ENCODE measurements at regions not wholly inside any gene's neighbourhood (a gene's known extent, or its start where the extent isn't known, plus 50 kb on each side); places are given as distances from the start of the nearest gene placed in this dataset.

- WGBS (ENCODE audit: insufficient coverage) = 56% methylated on average over 4 of the region's 6 CpGs
- Histone ChIP-seq H3K27me3 (ENCODE audit: control insufficient read depth, insufficient read depth, low read length) (no peaks in the 10 kb centered on the region), H3K9me3 (replicated peaks; ENCODE audit: control insufficient read depth, low read depth, low read length) (no peaks in the 10 kb centered on the region), H3K27ac (ENCODE audit: low read length) (peak overlapping the region; percentile 48), H3K4me1 (ENCODE audit: control insufficient read depth, insufficient read depth, low read length) (peaks cover 4% of the 10 kb centered on the region), H3K36me3 (ENCODE audit: control insufficient read depth, insufficient read depth, low read length) (no peaks in the 10 kb centered on the region), H3K4me3 (ENCODE audit: low read length) (no peak overlapping the region)
- peak; percentile 60 for DNase-seq
Measured at GRCh38 chr9:82332774-82333152, 344.2 kb downstream of the SPATA31D1 start.

- H3K27ac ChIP-seq (ENCODE audit: low read length) = no peak overlapping the region
- DNase-seq = no peak
- no CpG with 5 or more reads among the region's 2 CpGs for WGBS (ENCODE audit: insufficient coverage)
Measured at GRCh38 chr9:82333671-82334070, 345.1 kb downstream of the SPATA31D1 start.

GRCh38 chr9:82334286-82334685, 345.7 kb downstream of the SPATA31D1 start:
- Histone ChIP-seq H3K36me3 (ENCODE audit: control insufficient read depth, insufficient read depth, low read length) (no peaks in the 10 kb centered on the region), H3K9me3 (replicated peaks; ENCODE audit: control insufficient read depth, low read depth, low read length) (no peaks in the 10 kb centered on the region), H3K27me3 (ENCODE audit: control insufficient read depth, insufficient read depth, low read length) (no peaks in the 10 kb centered on the region), H3K4me3 (ENCODE audit: low read length) (no peak overlapping the region), H3K27ac (ENCODE audit: low read length) (no peak overlapping the region), H3K4me1 (ENCODE audit: control insufficient read depth, insufficient read depth, low read length) (peaks cover 4% of the 10 kb centered on the region)
- DNase-seq = no peak

More at GRCh38 chr9:82333671-82334070, 345.1 kb downstream of the SPATA31D1 start:
- H3K4me1 ChIP-seq (ENCODE audit: control insufficient read depth, insufficient read depth, low read length) = peaks cover 4% of the 10 kb centered on the region
- no peak overlapping the region for H3K4me3 ChIP-seq (ENCODE audit: low read length)
- no peaks in the 10 kb centered on the region for H3K27me3 ChIP-seq (ENCODE audit: control insufficient read depth, insufficient read depth, low read length)
- H3K36me3 ChIP-seq (ENCODE audit: control insufficient read depth, insufficient read depth, low read length) = no peaks in the 10 kb centered on the region
- H3K9me3 ChIP-seq (replicated peaks; ENCODE audit: control insufficient read depth, low read depth, low read length) = no peaks in the 10 kb centered on the region

GRCh38 chr9:82337351-82337750, 348.8 kb downstream of the SPATA31D1 start:
- no peaks in the 10 kb centered on the region for H3K36me3 ChIP-seq (ENCODE audit: control insufficient read depth, insufficient read depth, low read length)
- no peak overlapping the region for H3K27ac ChIP-seq (ENCODE audit: low read length)

GRCh38 chr9:82342046-82342445, 353.5 kb downstream of the SPATA31D1 start:
- 40% methylated on average over 1 of the region's 2 CpGs for WGBS (ENCODE audit: insufficient coverage)
- Histone ChIP-seq H3K9me3 (replicated peaks; ENCODE audit: control insufficient read depth, low read depth, low read length) (peaks cover 10% of the 10 kb centered on the region), H3K27ac (ENCODE audit: low read length) (no peak overlapping the region), H3K36me3 (ENCODE audit: control insufficient read depth, insufficient read depth, low read length) (no peaks in the 10 kb centered on the region), H3K27me3 (ENCODE audit: control insufficient read depth, insufficient read depth, low read length) (no peaks in the 10 kb centered on the region), H3K4me3 (ENCODE audit: low read length) (no peak overlapping the region), H3K4me1 (ENCODE audit: control insufficient read depth, insufficient read depth, low read length) (no peaks in the 10 kb centered on the region)
- no peak for DNase-seq

More at GRCh38 chr9:82337351-82337750, 348.8 kb downstream of the SPATA31D1 start:
- H3K27me3 ChIP-seq (ENCODE audit: control insufficient read depth, insufficient read depth, low read length) = no peaks in the 10 kb centered on the region
- H3K4me1 ChIP-seq (ENCODE audit: control insufficient read depth, insufficient read depth, low read length) = peaks cover 4% of the 10 kb centered on the region
- H3K9me3 ChIP-seq (replicated peaks; ENCODE audit: control insufficient read depth, low read depth, low read length) = no peaks in the 10 kb centered on the region
- no peak overlapping the region for H3K4me3 ChIP-seq (ENCODE audit: low read length)
- no peak for DNase-seq

GRCh38 chr9:82346040-82346439, 357.5 kb downstream of the SPATA31D1 start:
- no peak for DNase-seq
- no peaks in the 10 kb centered on the region for H3K27me3 ChIP-seq (ENCODE audit: control insufficient read depth, insufficient read depth, low read length)
- no peaks in the 10 kb centered on the region for H3K36me3 ChIP-seq (ENCODE audit: control insufficient read depth, insufficient read depth, low read length)
- WGBS (ENCODE audit: insufficient coverage) = 100% methylated on average over 1 of the region's 2 CpGs
- peaks cover 10% of the 10 kb centered on the region for H3K9me3 ChIP-seq (replicated peaks; ENCODE audit: control insufficient read depth, low read depth, low read length)
- H3K4me3 ChIP-seq (ENCODE audit: low read length) = no peak overlapping the region
- no peaks in the 10 kb centered on the region for H3K4me1 ChIP-seq (ENCODE audit: control insufficient read depth, insufficient read depth, low read length)
- H3K27ac ChIP-seq (ENCODE audit: low read length) = no peak overlapping the region

GRCh38 chr9:82353631-82354278, 365.2 kb downstream of the SPATA31D1 start:
- Histone ChIP-seq H3K4me3 (ENCODE audit: low read length) (no peak overlapping the region), H3K9me3 (replicated peaks; ENCODE audit: control insufficient read depth, low read depth, low read length) (no peaks in the 10 kb centered on the region), H3K27ac (ENCODE audit: low read length) (no peak overlapping the region), H3K36me3 (ENCODE audit: control insufficient read depth, insufficient read depth, low read length) (no peaks in the 10 kb centered on the region), H3K27me3 (ENCODE audit: control insufficient read depth, insufficient read depth, low read length) (no peaks in the 10 kb centered on the region), H3K4me1 (ENCODE audit: control insufficient read depth, insufficient read depth, low read length) (no peaks in the 10 kb centered on the region)
- DNase-seq = no peak
- 92% methylated on average over 5 of the region's 7 CpGs for WGBS (ENCODE audit: insufficient coverage)

- Histone ChIP-seq H3K4me1 (ENCODE audit: control insufficient read depth, insufficient read depth, low read length) (no peaks in the 10 kb centered on the region), H3K27ac (ENCODE audit: low read length) (no peak overlapping the region), H3K27me3 (ENCODE audit: control insufficient read depth, insufficient read depth, low read length) (no peaks in the 10 kb centered on the region), H3K4me3 (ENCODE audit: low read length) (no peak overlapping the region), H3K9me3 (replicated peaks; ENCODE audit: control insufficient read depth, low read depth, low read length) (no peaks in the 10 kb centered on the region), H3K36me3 (ENCODE audit: control insufficient read depth, insufficient read depth, low read length) (no peaks in the 10 kb centered on the region)
- DNase-seq = no peak
- WGBS (ENCODE audit: insufficient coverage) = no CpG with 5 or more reads among the region's 2 CpGs
Measured at GRCh38 chr9:82354279-82354659, 365.7 kb downstream of the SPATA31D1 start.

- no peaks in the 10 kb centered on the region for H3K4me1 ChIP-seq (ENCODE audit: control insufficient read depth, insufficient read depth, low read length)
- no peak for DNase-seq
- no peaks in the 10 kb centered on the region for H3K36me3 ChIP-seq (ENCODE audit: control insufficient read depth, insufficient read depth, low read length)
- no CpG with 5 or more reads among the region's 2 CpGs for WGBS (ENCODE audit: insufficient coverage)
- no peaks in the 10 kb centered on the region for H3K9me3 ChIP-seq (replicated peaks; ENCODE audit: control insufficient read depth, low read depth, low read length)
- no peak overlapping the region for H3K27ac ChIP-seq (ENCODE audit: low read length)
- no peak overlapping the region for H3K4me3 ChIP-seq (ENCODE audit: low read length)
- H3K27me3 ChIP-seq (ENCODE audit: control insufficient read depth, insufficient read depth, low read length) = no peaks in the 10 kb centered on the region
Measured at GRCh38 chr9:82356131-82356530, 367.6 kb downstream of the SPATA31D1 start.

GRCh38 chr9:82356871-82357270, 368.3 kb downstream of the SPATA31D1 start:
- Histone ChIP-seq H3K4me3 (ENCODE audit: low read length) (no peak overlapping the region), H3K27ac (ENCODE audit: low read length) (no peak overlapping the region), H3K36me3 (ENCODE audit: control insufficient read depth, insufficient read depth, low read length) (no peaks in the 10 kb centered on the region), H3K9me3 (replicated peaks; ENCODE audit: control insufficient read depth, low read depth, low read length) (no peaks in the 10 kb centered on the region), H3K4me1 (ENCODE audit: control insufficient read depth, insufficient read depth, low read length) (no peaks in the 10 kb centered on the region), H3K27me3 (ENCODE audit: control insufficient read depth, insufficient read depth, low read length) (no peaks in the 10 kb centered on the region)
- no CpG with 5 or more reads among the region's 2 CpGs for WGBS (ENCODE audit: insufficient coverage)
- no peak for DNase-seq

- no peaks in the 10 kb centered on the region for H3K9me3 ChIP-seq (replicated peaks; ENCODE audit: control insufficient read depth, low read depth, low read length)
- no CpG with 5 or more reads among the region's 5 CpGs for WGBS (ENCODE audit: insufficient coverage)
- no peaks in the 10 kb centered on the region for H3K27me3 ChIP-seq (ENCODE audit: control insufficient read depth, insufficient read depth, low read length)
- H3K4me3 ChIP-seq (ENCODE audit: low read length) = no peak overlapping the region
- H3K27ac ChIP-seq (ENCODE audit: low read length) = peak overlapping the region; percentile 77
- H3K4me1 ChIP-seq (ENCODE audit: control insufficient read depth, insufficient read depth, low read length) = peaks cover 9% of the 10 kb centered on the region
- DNase-seq = peak; percentile 44
- H3K36me3 ChIP-seq (ENCODE audit: control insufficient read depth, insufficient read depth, low read length) = no peaks in the 10 kb centered on the region
Measured at GRCh38 chr9:82363198-82363597, 374.6 kb downstream of the SPATA31D1 start.

Measured in muscle of leg (tissue), 3 donors.